NCI-H1417 treated with DMSO at 0.1 percent for 48 hours (cell line): ENCODE measurements at regions not wholly inside any gene's neighbourhood (a gene's known extent, or its start where the extent isn't known, plus 50 kb on each side); places are given as distances from the start of the nearest gene placed in this dataset.
"Not testable (repeated sequence)": the region's sequence is repeated elsewhere in the genome, so short reads cannot be mapped to it uniquely, and the experiment has no call there.

Experiments
- DNase-seq: peaks from one replicate; lab custom pipeline; 2025; lab: John Stamatoyannopoulos, UW

DNA sequence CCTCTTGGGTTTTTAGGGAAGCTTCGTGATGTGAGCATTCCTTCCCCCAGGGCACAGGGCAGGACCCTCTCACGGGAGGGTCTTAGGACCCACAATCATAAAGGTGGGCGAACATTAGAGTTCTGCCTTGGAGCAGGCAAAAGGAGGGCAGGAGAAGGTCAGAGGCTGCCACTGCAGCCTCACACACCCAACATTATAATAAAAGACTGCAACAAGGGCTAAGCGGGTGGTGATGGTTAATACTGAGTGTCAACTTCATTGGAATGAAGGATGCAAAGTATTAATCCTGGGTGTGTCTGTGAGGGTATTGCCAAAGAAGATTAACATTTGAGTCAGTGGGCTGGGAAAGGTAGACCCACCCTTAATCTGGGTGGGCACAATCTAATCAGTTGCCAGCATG lies 206.6 kb upstream of the C2CD4B start:
- DNase-seq: not testable (repeated sequence)

DNA sequence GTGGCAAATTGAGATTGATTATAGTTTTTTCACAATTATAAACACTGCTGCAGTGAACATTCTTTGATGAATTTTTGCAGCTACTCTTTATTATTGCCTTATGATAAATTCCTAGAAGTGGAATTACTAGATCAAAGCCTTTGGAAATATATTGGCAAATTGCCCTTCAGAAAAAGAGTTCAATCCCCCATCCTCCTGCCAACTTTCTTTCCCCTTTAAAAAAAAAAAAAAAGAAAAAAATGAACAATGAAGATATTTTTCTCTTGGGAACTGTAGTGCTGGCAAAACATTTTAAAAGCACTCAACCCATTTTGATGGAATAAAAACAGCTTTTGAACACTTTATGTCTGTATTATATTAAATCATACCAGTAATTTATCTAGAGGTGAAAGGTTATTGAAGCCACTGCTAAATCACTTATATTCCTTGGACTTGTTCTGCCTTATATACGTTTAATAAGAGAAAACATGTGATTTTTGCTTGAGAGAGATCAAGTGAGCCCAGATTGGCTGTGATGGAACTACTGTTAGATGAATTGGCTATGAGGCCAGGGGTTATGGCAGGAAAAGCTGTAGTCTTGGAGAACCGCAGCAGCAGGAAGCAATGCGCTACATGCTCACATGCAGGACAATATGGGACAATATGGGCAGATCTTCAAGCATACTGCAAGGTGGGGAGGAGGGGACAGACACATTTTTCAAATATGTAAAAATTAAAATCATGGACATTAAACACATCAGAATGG lies 212.8 kb upstream of the C2CD4B start:
- DNase-seq: no peak

DNA sequence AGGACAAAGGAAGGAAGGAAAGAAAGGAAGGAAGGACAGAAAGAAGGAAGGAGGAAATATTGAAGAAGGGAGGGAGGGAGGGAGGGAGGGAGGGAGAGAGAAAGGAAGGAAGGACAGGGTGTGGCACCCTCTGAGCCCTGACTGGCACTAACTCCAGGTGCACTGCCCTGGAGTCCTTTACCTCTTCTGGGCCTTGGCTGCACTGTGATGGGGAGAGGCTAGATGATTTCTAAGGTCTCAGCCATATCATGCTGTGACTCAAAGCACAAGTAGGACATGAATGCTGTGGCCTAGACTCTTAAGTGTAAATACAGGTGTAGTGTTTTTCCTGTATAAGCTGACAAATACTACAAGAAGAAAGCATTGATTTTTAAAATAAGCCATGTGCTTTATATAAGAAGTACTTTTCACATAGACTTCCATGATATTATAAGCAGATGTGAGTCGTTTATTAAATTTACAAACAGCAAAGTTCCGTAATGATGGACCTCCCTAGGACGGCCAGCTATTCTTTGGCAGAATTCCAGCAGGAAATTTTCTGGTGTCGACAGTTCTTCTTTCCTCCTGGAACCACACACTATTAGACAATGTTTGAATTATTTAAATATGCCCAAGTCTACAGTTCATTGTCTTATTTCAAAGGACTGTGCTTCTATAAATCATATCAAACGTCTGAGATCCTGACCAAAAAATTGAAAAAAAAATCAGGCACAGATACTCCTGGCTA lies 213.8 kb upstream of the C2CD4B start:
- no peak for DNase-seq

GRCh38 chr15:62380011-62380410 lies 214.9 kb upstream of the C2CD4B start:
- no peak for DNase-seq

GRCh38 chr15:62382046-62382445 lies 217.0 kb upstream of the C2CD4B start:
- DNase-seq: no peak

DNA sequence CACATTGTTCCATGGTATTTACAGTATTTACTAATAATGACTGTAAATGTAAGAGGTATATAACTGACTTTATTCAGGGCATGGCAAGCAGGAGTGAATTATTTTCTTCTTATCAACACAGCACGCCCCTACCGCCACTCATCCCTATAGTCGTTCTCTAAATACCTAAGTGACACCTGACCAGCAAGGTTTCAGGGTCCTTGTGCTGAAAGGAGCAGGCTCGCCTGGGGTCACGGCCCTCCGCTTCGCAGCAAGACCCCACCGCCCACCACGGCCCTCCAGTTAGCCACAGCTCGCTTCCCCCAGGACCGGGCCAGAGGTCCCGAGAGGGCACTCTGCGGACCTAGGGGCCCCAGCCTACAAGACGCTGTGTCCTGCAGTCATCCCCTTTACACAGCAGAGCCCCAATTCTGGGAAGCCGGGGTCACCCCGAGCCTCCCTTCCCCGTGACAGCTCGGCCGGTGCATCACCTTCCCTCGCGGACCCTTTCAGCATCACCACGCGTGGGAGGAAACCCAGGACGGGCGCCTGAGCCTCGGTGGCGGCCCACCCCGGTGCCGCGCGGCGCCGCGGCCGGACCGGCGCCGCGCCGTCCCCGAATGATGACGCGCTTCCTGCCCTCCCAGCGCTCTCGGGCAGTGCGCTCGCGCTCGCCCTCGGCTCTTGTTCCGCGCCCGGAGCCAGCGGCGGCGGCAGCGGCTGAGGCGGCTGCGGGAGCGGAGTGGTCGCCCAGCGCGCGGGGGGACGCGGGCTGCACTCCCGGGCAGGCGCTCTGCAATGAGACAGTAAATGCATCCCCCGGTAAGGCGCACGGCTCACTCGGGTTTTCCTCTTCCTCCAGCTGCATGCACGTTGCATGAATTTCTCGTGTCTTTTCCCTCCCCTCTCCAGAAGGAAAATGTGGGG lies 225.1 kb upstream of the C2CD4B start, which contains the start of gene TLN2:
TLN2 (plus strand) TSS at position 666 of the 906 bp plus-strand sequence.
- DNase-seq: no peak

DNA sequence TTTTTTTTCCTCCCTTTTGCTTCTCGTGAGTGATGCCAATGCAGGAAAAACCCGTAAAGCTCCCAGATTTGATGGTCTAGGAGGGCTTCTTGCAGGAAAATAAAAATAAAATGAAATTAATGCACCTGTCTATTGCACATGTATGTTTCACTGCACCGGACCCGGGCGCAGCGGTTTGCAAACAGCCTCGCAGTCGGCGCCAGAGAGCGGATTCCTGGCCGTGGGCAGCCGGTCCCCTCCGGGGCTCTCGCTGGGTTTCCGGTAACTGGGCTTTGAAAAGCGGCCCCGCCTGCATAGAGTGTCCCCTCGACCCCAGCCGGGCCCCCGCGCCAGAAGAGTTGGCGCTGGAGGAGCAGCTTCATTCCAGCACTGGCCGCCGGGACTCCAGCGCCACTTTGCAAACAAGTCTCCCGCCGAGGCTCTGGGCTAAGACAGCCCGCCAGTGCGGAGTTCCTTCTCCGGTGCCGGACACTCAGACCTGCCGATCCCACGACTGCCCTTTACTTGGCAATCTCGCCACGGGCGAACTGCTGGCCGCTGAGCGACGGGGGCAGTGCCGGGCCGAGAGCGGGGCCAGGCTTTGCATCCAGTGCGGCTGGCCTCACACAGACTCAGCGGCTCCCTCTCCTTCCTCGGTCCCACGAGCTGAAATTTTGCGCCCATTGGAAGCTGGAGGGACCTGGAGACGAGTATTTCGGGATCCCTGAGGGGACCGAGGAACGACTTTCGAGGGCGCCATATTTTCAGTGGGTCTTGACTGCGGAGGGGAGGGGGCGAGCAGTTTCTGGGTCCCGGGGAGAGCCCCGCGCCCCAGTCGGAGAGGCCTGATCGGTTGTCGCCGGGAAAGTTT lies 225.9 kb upstream of the C2CD4B start:
- DNase-seq: no peak

- DNase-seq: no peak
These were observed 226.7 kb upstream of the C2CD4B start for GRCh38 chr15:62391641-62392262.

GRCh38 chr15:62392376-62392775 lies 227.3 kb upstream of the C2CD4B start:
- DNase-seq: no peak

DNA sequence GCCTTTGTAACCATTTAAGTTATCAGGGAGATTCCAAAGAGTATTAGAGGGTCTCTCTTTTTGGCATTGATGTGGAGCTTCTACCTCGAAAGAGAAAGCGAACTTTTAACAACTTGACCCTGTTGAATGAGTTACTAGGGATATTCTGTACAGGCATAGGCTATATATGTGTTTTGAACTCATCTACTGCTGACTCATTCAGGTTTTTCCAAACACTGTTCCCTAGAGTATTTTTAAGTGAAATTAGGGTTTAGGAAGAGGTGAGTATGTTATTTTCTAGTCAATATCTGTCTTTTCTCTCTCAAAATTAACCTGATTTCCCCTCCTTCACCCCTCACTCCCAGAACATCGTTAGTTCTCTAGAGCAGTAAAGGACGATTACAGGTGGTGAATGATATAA lies 228.1 kb upstream of the C2CD4B start:
- DNase-seq: no peak

DNA sequence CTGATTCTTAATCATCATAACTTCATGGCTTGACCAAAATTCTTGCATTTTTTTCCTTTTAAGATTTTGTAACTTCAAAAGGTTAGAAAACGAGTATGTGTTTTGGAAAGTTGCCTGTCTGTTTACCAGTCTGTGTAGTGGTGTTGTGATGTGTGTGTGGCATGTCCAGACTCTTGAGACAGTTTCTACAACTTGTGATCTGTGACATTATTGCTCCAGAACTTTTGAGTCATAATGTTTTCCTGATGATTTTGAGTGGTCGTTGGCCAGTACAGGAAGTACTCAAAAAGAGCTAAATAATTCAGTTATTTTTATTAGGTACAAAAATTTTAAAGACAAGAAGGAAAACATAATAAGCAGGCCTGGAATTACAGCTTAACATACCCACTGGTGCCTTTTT lies 229.0 kb upstream of the C2CD4B start:
- no peak for DNase-seq

DNA sequence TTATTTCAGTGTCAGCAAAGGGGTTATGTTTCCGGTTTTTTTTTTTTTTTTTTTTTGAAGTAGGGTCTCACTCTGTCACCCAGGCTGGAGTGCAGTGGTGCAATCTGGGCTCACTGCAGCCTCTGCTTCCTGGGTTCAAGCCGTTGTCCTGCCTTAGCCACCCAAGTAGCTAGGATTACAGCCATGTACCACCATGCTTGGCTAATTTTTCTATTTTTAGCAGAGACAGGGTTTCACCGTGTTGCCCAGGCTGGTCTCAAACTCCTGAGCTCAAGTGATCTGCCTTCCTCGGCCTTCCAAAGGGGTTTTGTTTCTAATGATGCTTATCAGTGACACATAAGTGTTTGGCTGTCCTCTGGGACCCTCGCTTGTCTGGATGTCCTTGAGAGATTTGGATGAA lies 235.7 kb upstream of the C2CD4B start:
- no peak for DNase-seq

GRCh38 chr15:62402687-62403086 lies 237.6 kb upstream of the C2CD4B start:
- DNase-seq: no peak

- no peak for DNase-seq
These were observed 238.2 kb upstream of the C2CD4B start for GRCh38 chr15:62403164-62403809.

GRCh38 chr15:62404194-62404985 lies 239.3 kb upstream of the C2CD4B start:
- DNase-seq: no peak

- no peak for DNase-seq
These were observed 241.3 kb upstream of the C2CD4B start for GRCh38 chr15:62406305-62406891.

- no peak for DNase-seq
These were observed 242.1 kb upstream of the C2CD4B start for GRCh38 chr15:62407216-62407615.

DNA sequence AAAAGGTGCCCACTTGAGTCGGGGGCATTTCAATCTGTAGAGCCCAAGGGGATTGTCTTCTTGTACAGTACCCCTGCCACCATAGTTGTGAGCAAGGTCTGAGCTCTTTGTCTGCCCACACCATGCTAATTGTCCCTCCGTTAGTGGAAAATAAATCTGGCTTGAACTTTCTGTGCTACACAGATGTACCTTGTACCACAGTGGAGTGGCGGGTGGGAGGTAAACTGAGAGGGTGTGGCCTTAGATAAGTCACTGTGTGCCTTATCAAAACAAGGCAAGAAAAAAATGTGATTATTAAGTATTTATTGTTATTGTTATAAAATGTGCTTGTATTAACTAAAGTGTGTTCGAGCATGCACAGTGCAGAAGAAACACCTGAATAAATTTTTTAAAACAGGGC lies 242.9 kb upstream of the C2CD4B start:
- DNase-seq: no peak

- no peak for DNase-seq
These were observed 244.4 kb upstream of the C2CD4B start for GRCh38 chr15:62409466-62409865.
